SK-N-SH (cell line): ENCODE measurements at regions not wholly inside any gene's neighbourhood (a gene's known extent, or its start where the extent isn't known, plus 50 kb on each side); places are given as distances from the start of the nearest gene placed in this dataset.

Source experiments
- CTCF ChIA-PET: fragments of 300-600, 350-600 bp; formaldehyde crosslinking; extraction: SDS; loops from one replicate; lab custom pipeline; 2021; lab: Yijun Ruan, JAX
- POLR2A ChIA-PET: fragments of 350-600 bp; sonication (Branson Sonifier 250); formaldehyde crosslinking; extraction: SDS; loops from one replicate; lab custom pipeline; 2020; ENCODE audit warnings: antibody characterized with exemption, inconsistent platforms; lab: Yijun Ruan, JAX
- DNase-seq: peaks from one replicate; pipeline ENCODE4 v3.0.0; 2012
- H2AFZ ChIP-seq: fragments of 200-600 bp; sonication (generic); 2 replicates; pipeline ENCODE4 v1.8.1; 2016; ENCODE audit warnings: antibody characterized with exemption, mild to moderate bottlenecking, low read depth
- H3F3A ChIP-seq: fragments of 200-600 bp; sonication (generic); replicated peaks from 2 replicates; pipeline ENCODE3; 2016; ENCODE audit warnings: antibody characterized with exemption, mild to moderate bottlenecking; ENCODE audit not compliant: insufficient read depth
- H3K27ac ChIP-seq, 2 experiments: fragments of 200-500 bp in 1 of 2; fragments of 200-600 bp in 1 of 2; sonication (Bioruptor generic) in 1 of 2; sonication (generic), shearing (Covaris generic) in 1 of 2; 2 replicates each; pipeline versions ENCODE4 v1.5.1 to v1.6.1; 2014 to 2016; ENCODE audit warnings: low read depth in 2 of 2, inconsistent platforms in 1 of 2, low read length in 1 of 2, mild to moderate bottlenecking in 1 of 2, mixed read lengths in 1 of 2
- H3K27me3 ChIP-seq: fragments of 200-600 bp; sonication (generic), shearing (Covaris generic); 2 replicates; pipeline ENCODE4 v1.6.1; 2016; ENCODE audit warnings: mixed run types; ENCODE audit not compliant: insufficient read depth
- H3K36me3 ChIP-seq, 2 experiments: fragments of 200-500 bp in 1 of 2; fragments of 200-600 bp in 1 of 2; sonication (Bioruptor generic) in 1 of 2; sonication (generic) in 1 of 2; replicated peaks in 1 of 2; 2 replicates each; pipeline versions ENCODE3 to v1.5.1; 2014 to 2016; ENCODE audit warnings: low read length in 1 of 2, mild to moderate bottlenecking in 1 of 2; ENCODE audit not compliant: insufficient read depth in 2 of 2, control insufficient read depth in 1 of 2
- H3K4me1 ChIP-seq, 2 experiments: fragments of 200-500 bp in 1 of 2; fragments of 200-600 bp in 1 of 2; sonication (Bioruptor generic) in 1 of 2; sonication (generic), shearing (Covaris generic) in 1 of 2; 2 replicates each; pipeline versions ENCODE4 v1.5.1 to v1.6.1; 2014 to 2016; ENCODE audit warnings: low read depth in 1 of 2, low read length in 1 of 2, mixed run types in 1 of 2; ENCODE audit not compliant: insufficient read depth in 2 of 2, control insufficient read depth in 1 of 2
- H3K4me2 ChIP-seq: fragments of 200-600 bp; sonication (generic), shearing (Covaris generic); 2 replicates; pipeline ENCODE4 v1.6.1; 2017; ENCODE audit warnings: mixed run types
- H3K4me3 ChIP-seq, 2 experiments: fragments of 200-500 bp in 1 of 2; fragments of 200-600 bp in 1 of 2; sonication (Bioruptor generic) in 1 of 2; sonication (generic), shearing (Covaris generic) in 1 of 2; 2 replicates each; pipeline versions ENCODE4 v1.5.1 to v1.8.1; 2014 to 2016; ENCODE audit warnings: low read depth in 2 of 2, inconsistent platforms in 1 of 2, low read length in 1 of 2, mild to moderate bottlenecking in 1 of 2, mixed read lengths in 1 of 2, moderate library complexity in 1 of 2
- H3K79me2 ChIP-seq: fragments of 200-600 bp; sonication (generic); 2 replicates; pipeline ENCODE4 v1.8.1; 2017; ENCODE audit warnings: mild to moderate bottlenecking; ENCODE audit not compliant: insufficient read depth
- H3K9ac ChIP-seq: fragments of 200-600 bp; sonication (generic); 2 replicates; pipeline ENCODE4 v1.6.1; 2017; ENCODE audit warnings: mixed run types
- H3K9me2 ChIP-seq: fragments of 200-600 bp; sonication (generic); 2 replicates; pipeline ENCODE4 v1.6.1; 2017; ENCODE audit warnings: mixed run types
- H3K9me3 ChIP-seq: fragments of 200-600 bp; sonication (generic); 2 replicates; pipeline ENCODE4 v1.6.1; 2017; ENCODE audit warnings: mixed run types, mild to moderate bottlenecking, moderate library complexity
- H4K20me1 ChIP-seq: fragments of 200-600 bp; sonication (generic); 2 replicates; pipeline ENCODE4 v1.6.1; 2017; ENCODE audit warnings: mild to moderate bottlenecking, mixed run types; ENCODE audit not compliant: insufficient read depth
- ELF1 ChIP-seq: IDR thresholded peaks from 2 replicates; pipeline ENCODE4 v1.4.0; 2012
- EP300 ChIP-seq, 2 experiments: IDR thresholded peaks; 2 replicates each; pipeline versions ENCODE4 v1.4.0 to v1.6.1; 2012; ENCODE audit warnings: borderline replicate concordance in 1 of 2, low read depth in 1 of 2, low read length in 1 of 2
- EZH2phosphoT487 ChIP-seq: fragments of 200-600 bp; sonication (generic); IDR thresholded peaks from 2 replicates; pipeline ENCODE4 v1.6.1; 2017; ENCODE audit warnings: low read depth, mixed run types, mild to moderate bottlenecking, antibody characterized with exemption, moderate library complexity, borderline replicate concordance
- FOSL2 ChIP-seq: IDR thresholded peaks from 2 replicates; pipeline ENCODE4 v1.4.0; 2012; ENCODE audit warnings: low read depth, mild to moderate bottlenecking, moderate library complexity, borderline replicate concordance
- GATA2 ChIP-seq: sonication (generic); formaldehyde crosslinking; IDR thresholded peaks from 2 replicates; pipeline ENCODE4 v1.5.0; 2020; ENCODE audit warnings: mild to moderate bottlenecking, missing genetic modification reagents
- JUND ChIP-seq: IDR thresholded peaks from 2 replicates; pipeline ENCODE4 v1.4.0; 2012
- MEF2A ChIP-seq: IDR thresholded peaks from 2 replicates; pipeline ENCODE4 v1.4.0; 2012; ENCODE audit warnings: low read depth, borderline replicate concordance
- POLR2AphosphoS5 ChIP-seq: IDR thresholded peaks from 2 replicates; pipeline ENCODE4 v1.6.1; 2012; ENCODE audit warnings: low read depth, low read length
- RAD21 ChIP-seq: IDR thresholded peaks from 2 replicates; pipeline ENCODE4 v1.6.1; 2012; ENCODE audit warnings: mild to moderate bottlenecking, low read length
- RCOR1 ChIP-seq: fragments of 150-350 bp; IDR thresholded peaks from 2 replicates; pipeline ENCODE4 v1.6.1; 2017; ENCODE audit warnings: antibody characterized with exemption, low read length
- RXRA ChIP-seq: IDR thresholded peaks from 2 replicates; pipeline ENCODE4 v1.4.0; 2012; ENCODE audit warnings: low read depth, mild to moderate bottlenecking, borderline replicate concordance
- SIN3A ChIP-seq: IDR thresholded peaks from 2 replicates; pipeline ENCODE4 v1.6.1; 2012; ENCODE audit warnings: low read depth, mild to moderate bottlenecking, low read length, moderate library complexity, borderline replicate concordance
- SMC3 ChIP-seq: IDR thresholded peaks from 2 replicates; pipeline ENCODE4 v1.6.1; 2012; ENCODE audit warnings: low read depth, low read length, improper control_type of control experiment
- YY1 ChIP-seq: IDR thresholded peaks from 2 replicates; pipeline ENCODE4 v1.4.0; 2012; ENCODE audit warnings: low read depth, mild to moderate bottlenecking
- WGBS: methylation state at CpG from one replicate; pipeline ENCODE4 v1.1.6; 2017; ENCODE audit warnings: low lambda C conversion rate; 5-methylcytosine and 5-hydroxymethylcytosine counted together
- TF ChIP-seq, protein P1 (sequence below): IDR thresholded peaks from 2 replicates; pipeline ENCODE4 v1.4.0; 2012; ENCODE audit warnings: low read depth, borderline replicate concordance
- TF ChIP-seq, protein P2 (sequence below): IDR thresholded peaks from 2 replicates; pipeline ENCODE4; 2012
- TF ChIP-seq, protein P3 (sequence below): fragments of 200-600 bp; sonication (generic); IDR thresholded peaks from 2 replicates; pipeline ENCODE4 v1.6.1; 2017; ENCODE audit warnings: antibody characterized with exemption, mild to moderate bottlenecking, moderate library complexity
- TF ChIP-seq, protein P4 (sequence below): fragments of 150-350 bp; IDR thresholded peaks from 2 replicates; pipeline ENCODE4 v1.6.1; 2017; ENCODE audit warnings: antibody characterized with exemption, low read length, low read depth, borderline replicate concordance
- TF ChIP-seq, protein P5 (sequence below): IDR thresholded peaks from 2 replicates; pipeline ENCODE4 v1.4.0; 2012; ENCODE audit warnings: low read depth, borderline replicate concordance

DNA sequence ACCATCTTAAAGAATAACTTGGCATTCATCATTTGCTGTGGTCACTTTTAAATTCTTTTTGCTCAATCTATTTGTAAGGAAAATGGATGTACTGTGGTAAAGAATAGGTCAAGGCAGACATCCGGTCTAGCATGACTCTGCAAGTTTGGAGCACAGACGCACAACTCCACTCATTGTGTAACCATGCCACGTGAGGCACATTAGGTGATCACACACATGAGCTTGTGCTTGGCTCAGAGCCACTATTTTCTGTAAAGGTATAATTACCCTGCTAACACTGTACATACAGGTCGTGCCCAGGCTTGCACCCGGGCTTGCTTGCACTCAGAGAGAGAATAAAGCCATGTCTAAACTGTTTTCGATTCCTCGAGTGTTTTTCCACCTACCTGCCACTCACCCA, 1289.1 kb upstream of the ADGRB3 start:
- H4K20me1 ChIP-seq, result no peaks in the 10 kb centered on the region
- no peak overlapping the region for H3K27ac ChIP-seq
- H3K79me2 ChIP-seq, result no peaks in the 10 kb centered on the region
- H3K4me2 ChIP-seq, result no peak overlapping the region
- H3K36me3 ChIP-seq, result no peaks in the 10 kb centered on the region
- no peaks in the 10 kb centered on the region for H3K9me2 ChIP-seq
- 51% methylated on average over 7 of the region's 7 CpGs for WGBS
- H3K27me3 ChIP-seq, result no peaks in the 10 kb centered on the region
- no peaks in the 10 kb centered on the region for H3K9me3 ChIP-seq
- H3F3A ChIP-seq, result no peaks in the 10 kb centered on the region
- no peak for DNase-seq
- no peaks in the 10 kb centered on the region for H3K4me1 ChIP-seq
- no peak overlapping the region for H3K9ac ChIP-seq
- no peak overlapping the region for H3K4me3 ChIP-seq
- ChIA-PET POLR2A (no interaction called here), CTCF (no interaction called here)
- no peak overlapping the region for H2AFZ ChIP-seq
- TF ChIP-seq, protein P1, sequence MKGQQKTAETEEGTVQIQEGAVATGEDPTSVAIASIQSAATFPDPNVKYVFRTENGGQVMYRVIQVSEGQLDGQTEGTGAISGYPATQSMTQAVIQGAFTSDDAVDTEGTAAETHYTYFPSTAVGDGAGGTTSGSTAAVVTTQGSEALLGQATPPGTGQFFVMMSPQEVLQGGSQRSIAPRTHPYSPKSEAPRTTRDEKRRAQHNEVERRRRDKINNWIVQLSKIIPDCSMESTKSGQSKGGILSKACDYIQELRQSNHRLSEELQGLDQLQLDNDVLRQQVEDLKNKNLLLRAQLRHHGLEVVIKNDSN, result no peak
- TF ChIP-seq, protein P2, sequence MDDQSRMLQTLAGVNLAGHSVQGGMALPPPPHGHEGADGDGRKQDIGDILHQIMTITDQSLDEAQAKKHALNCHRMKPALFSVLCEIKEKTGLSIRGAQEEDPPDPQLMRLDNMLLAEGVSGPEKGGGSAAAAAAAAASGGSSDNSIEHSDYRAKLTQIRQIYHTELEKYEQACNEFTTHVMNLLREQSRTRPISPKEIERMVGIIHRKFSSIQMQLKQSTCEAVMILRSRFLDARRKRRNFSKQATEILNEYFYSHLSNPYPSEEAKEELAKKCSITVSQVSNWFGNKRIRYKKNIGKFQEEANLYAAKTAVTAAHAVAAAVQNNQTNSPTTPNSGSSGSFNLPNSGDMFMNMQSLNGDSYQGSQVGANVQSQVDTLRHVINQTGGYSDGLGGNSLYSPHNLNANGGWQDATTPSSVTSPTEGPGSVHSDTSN, result no peak
- TF ChIP-seq FOSL2 (no peak), MEF2A (no peak), JUND (no peak), RXRA (no peak), EZH2phosphoT487 (no peak), SIN3A (no peak), POLR2AphosphoS5 (no peak), GATA2 (CRISPR knock-in tag) (no peak), ELF1 (no peak), YY1 (no peak), RCOR1 (no peak), EP300 (IDR thresholded peaks at IDR 0.05; ENCODE audit: borderline replicate concordance in 1 of 2, low read depth in 1 of 2, low read length in 1 of 2) (no peak), RAD21 (no peak), SMC3 (no peak)
- TF ChIP-seq, protein P3, sequence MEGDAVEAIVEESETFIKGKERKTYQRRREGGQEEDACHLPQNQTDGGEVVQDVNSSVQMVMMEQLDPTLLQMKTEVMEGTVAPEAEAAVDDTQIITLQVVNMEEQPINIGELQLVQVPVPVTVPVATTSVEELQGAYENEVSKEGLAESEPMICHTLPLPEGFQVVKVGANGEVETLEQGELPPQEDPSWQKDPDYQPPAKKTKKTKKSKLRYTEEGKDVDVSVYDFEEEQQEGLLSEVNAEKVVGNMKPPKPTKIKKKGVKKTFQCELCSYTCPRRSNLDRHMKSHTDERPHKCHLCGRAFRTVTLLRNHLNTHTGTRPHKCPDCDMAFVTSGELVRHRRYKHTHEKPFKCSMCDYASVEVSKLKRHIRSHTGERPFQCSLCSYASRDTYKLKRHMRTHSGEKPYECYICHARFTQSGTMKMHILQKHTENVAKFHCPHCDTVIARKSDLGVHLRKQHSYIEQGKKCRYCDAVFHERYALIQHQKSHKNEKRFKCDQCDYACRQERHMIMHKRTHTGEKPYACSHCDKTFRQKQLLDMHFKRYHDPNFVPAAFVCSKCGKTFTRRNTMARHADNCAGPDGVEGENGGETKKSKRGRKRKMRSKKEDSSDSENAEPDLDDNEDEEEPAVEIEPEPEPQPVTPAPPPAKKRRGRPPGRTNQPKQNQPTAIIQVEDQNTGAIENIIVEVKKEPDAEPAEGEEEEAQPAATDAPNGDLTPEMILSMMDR, result no peak
- TF ChIP-seq, protein P4, sequence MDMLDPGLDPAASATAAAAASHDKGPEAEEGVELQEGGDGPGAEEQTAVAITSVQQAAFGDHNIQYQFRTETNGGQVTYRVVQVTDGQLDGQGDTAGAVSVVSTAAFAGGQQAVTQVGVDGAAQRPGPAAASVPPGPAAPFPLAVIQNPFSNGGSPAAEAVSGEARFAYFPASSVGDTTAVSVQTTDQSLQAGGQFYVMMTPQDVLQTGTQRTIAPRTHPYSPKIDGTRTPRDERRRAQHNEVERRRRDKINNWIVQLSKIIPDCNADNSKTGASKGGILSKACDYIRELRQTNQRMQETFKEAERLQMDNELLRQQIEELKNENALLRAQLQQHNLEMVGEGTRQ, result no peak
- TF ChIP-seq, protein P5, sequence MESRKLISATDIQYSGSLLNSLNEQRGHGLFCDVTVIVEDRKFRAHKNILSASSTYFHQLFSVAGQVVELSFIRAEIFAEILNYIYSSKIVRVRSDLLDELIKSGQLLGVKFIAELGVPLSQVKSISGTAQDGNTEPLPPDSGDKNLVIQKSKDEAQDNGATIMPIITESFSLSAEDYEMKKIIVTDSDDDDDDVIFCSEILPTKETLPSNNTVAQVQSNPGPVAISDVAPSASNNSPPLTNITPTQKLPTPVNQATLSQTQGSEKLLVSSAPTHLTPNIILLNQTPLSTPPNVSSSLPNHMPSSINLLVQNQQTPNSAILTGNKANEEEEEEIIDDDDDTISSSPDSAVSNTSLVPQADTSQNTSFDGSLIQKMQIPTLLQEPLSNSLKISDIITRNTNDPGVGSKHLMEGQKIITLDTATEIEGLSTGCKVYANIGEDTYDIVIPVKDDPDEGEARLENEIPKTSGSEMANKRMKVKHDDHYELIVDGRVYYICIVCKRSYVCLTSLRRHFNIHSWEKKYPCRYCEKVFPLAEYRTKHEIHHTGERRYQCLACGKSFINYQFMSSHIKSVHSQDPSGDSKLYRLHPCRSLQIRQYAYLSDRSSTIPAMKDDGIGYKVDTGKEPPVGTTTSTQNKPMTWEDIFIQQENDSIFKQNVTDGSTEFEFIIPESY, result no peak
